Erythroblast (primary cell): ENCODE measurements at regions not wholly inside any gene's neighbourhood (a gene's known extent, or its start where the extent isn't known, plus 50 kb on each side); places are given as distances from the start of the nearest gene placed in this dataset.

Source experiments
- DNase-seq, 2 experiments: peaks; one replicate each; lab custom pipeline; 2025; lab: John Stamatoyannopoulos, UW
- GATA1 ChIP-seq: IDR thresholded peaks from 2 replicates; pipeline ENCODE4 v1.6.1; 2011; ENCODE audit warnings: low read depth, mild to moderate bottlenecking, control low read depth, low read length, moderate library complexity
- POLR2A ChIP-seq: IDR thresholded peaks from 2 replicates; pipeline ENCODE4 v1.6.1; 2011; ENCODE audit warnings: mild to moderate bottlenecking, low read length

- DNase-seq: no peak
- no peak for TF ChIP-seq GATA1
- TF ChIP-seq POLR2A: no peak
Observed at GRCh38 chr7:153835103-153835502, 217.1 kb upstream of the DPP6 start.

- TF ChIP-seq GATA1 (no peak), POLR2A (no peak)
- DNase-seq: no peak
Observed at GRCh38 chr7:153835712-153836265, 216.4 kb upstream of the DPP6 start.

GRCh38 chr7:153838591-153838990, 213.6 kb upstream of the DPP6 start:
- no peak for DNase-seq
- TF ChIP-seq GATA1: no peak
- no peak for TF ChIP-seq POLR2A

- no peak for DNase-seq
- TF ChIP-seq POLR2A: no peak
- no peak for TF ChIP-seq GATA1
Observed at GRCh38 chr7:153840861-153841260, 211.3 kb upstream of the DPP6 start.

GRCh38 chr7:153847828-153848227, 204.4 kb upstream of the DPP6 start:
- TF ChIP-seq POLR2A (no peak), GATA1 (no peak)
- DNase-seq: no peak

- no peak for DNase-seq
Observed at GRCh38 chr7:153852261-153852660, 199.9 kb upstream of the DPP6 start.

GRCh38 chr7:153858355-153858754, 193.8 kb upstream of the DPP6 start:
- no peak for TF ChIP-seq GATA1
- no peak for TF ChIP-seq POLR2A
- no peak for DNase-seq

More at GRCh38 chr7:153852261-153852660, 199.9 kb upstream of the DPP6 start:
- no peak for TF ChIP-seq GATA1
- TF ChIP-seq POLR2A: no peak

- TF ChIP-seq POLR2A (no peak), GATA1 (no peak)
- no peak for DNase-seq
Observed at GRCh38 chr7:153859239-153859638, 193.0 kb upstream of the DPP6 start.

GRCh38 chr7:153886506-153887441, 165.4 kb upstream of the DPP6 start:
- TF ChIP-seq GATA1 (no peak), POLR2A (no peak)
- DNase-seq: no peak

- no peak for DNase-seq
Observed at GRCh38 chr7:153887749-153888569, 164.2 kb upstream of the DPP6 start.

GRCh38 chr7:153891990-153892389, 160.2 kb upstream of the DPP6 start:
- no peak for TF ChIP-seq GATA1
- no peak for TF ChIP-seq POLR2A
- DNase-seq: no peak

More at GRCh38 chr7:153887749-153888569, 164.2 kb upstream of the DPP6 start:
- TF ChIP-seq POLR2A (no peak), GATA1 (no peak)

- no peak for DNase-seq
- TF ChIP-seq POLR2A (no peak), GATA1 (no peak)
Observed at GRCh38 chr7:153902862-153903261, 149.3 kb upstream of the DPP6 start.

- TF ChIP-seq POLR2A: no peak
- TF ChIP-seq GATA1: no peak
- no peak for DNase-seq
Observed at GRCh38 chr7:153912211-153912610, 140.0 kb upstream of the DPP6 start.
